ENCODE measurements at regions not wholly inside any gene's neighbourhood (a gene's known extent, or its start where the extent isn't known, plus 50 kb on each side); places are given as distances from the start of the nearest gene placed in this dataset.

DNA sequence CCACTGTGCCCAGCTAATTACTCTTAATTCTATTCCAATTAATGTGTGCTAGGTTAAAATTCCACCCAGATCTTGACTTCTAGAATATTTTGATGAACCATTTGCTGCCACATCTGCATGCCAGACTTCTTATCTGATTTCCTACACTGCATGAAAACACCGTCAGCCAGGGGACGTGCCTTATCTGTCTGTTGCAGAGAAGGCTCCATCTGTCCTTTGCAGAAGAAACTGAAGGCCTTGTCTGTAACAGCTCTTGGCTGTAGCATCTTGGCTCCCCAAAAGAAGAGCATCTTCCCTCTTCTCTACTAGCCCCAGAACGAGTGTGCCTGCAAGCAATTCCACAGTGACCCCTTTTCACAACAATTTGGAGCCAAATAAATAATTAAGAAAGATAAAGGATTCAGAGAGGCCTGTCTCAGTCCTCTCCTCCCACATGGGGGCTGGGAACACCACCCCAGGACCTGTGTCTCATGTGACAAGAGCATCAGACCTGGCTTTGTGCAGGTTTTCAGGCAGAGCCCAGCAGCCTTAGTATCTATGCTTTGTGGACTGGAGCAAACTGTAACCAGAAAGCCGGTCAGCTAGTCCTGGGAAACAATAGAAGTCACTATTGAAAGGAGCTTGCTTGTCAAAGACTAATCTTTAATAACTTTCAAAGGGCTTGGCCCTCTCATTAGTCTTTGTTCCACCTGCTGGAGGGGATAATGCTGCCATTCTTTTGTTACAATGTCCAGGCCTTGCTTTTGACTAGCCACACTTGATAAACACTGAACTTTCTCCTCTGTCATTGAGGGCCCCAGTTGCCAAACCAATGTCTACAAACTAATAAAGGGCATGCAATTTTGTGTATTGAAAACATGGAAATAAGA, 84.0 kb upstream of the NEUROD1 start:
- TF ChIP-seq, protein P1, sequence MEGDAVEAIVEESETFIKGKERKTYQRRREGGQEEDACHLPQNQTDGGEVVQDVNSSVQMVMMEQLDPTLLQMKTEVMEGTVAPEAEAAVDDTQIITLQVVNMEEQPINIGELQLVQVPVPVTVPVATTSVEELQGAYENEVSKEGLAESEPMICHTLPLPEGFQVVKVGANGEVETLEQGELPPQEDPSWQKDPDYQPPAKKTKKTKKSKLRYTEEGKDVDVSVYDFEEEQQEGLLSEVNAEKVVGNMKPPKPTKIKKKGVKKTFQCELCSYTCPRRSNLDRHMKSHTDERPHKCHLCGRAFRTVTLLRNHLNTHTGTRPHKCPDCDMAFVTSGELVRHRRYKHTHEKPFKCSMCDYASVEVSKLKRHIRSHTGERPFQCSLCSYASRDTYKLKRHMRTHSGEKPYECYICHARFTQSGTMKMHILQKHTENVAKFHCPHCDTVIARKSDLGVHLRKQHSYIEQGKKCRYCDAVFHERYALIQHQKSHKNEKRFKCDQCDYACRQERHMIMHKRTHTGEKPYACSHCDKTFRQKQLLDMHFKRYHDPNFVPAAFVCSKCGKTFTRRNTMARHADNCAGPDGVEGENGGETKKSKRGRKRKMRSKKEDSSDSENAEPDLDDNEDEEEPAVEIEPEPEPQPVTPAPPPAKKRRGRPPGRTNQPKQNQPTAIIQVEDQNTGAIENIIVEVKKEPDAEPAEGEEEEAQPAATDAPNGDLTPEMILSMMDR (conservative IDR thresholded peaks at IDR 0.05; ENCODE audit: control insufficient read depth, insufficient read depth, low read depth, low read length), result no peak
- H3K4me3 ChIP-seq (ENCODE audit: control insufficient read depth, low read depth, low read length), result no peak overlapping the region
- no peak for DNase-seq (ENCODE audit: low read depth)

- no peak overlapping the region for H3K4me3 ChIP-seq (ENCODE audit: control insufficient read depth, low read depth, low read length)
- DNase-seq (ENCODE audit: low read depth), result no peak
- TF ChIP-seq, protein P1 (conservative IDR thresholded peaks at IDR 0.05; ENCODE audit: control insufficient read depth, insufficient read depth, low read depth, low read length), result no peak
Observed at GRCh38 chr2:181766129-181766528, 85.8 kb upstream of the NEUROD1 start.

- H3K4me3 ChIP-seq (ENCODE audit: control insufficient read depth, low read depth, low read length), result no peak overlapping the region
- peak; percentile 48 for DNase-seq (ENCODE audit: low read depth)
- TF ChIP-seq, protein P1 (conservative IDR thresholded peaks at IDR 0.05; ENCODE audit: control insufficient read depth, insufficient read depth, low read depth, low read length), result no peak
Observed at GRCh38 chr2:181770150-181770549, 89.8 kb upstream of the NEUROD1 start.

GRCh38 chr2:181771356-181771755, 91.0 kb upstream of the NEUROD1 start:
- no peak for DNase-seq (ENCODE audit: low read depth)
- H3K4me3 ChIP-seq (ENCODE audit: control insufficient read depth, low read depth, low read length), result no peak overlapping the region
- TF ChIP-seq, protein P1 (conservative IDR thresholded peaks at IDR 0.05; ENCODE audit: control insufficient read depth, insufficient read depth, low read depth, low read length), result no peak

GRCh38 chr2:181772334-181772733, 92.0 kb upstream of the NEUROD1 start:
- DNase-seq (ENCODE audit: low read depth), result no peak
- no peak overlapping the region for H3K4me3 ChIP-seq (ENCODE audit: control insufficient read depth, low read depth, low read length)
- TF ChIP-seq, protein P1 (conservative IDR thresholded peaks at IDR 0.05; ENCODE audit: control insufficient read depth, insufficient read depth, low read depth, low read length), result no peak

GRCh38 chr2:181772777-181773176, 92.5 kb upstream of the NEUROD1 start:
- H3K4me3 ChIP-seq (ENCODE audit: control insufficient read depth, low read depth, low read length), result no peak overlapping the region
- no peak for DNase-seq (ENCODE audit: low read depth)
- TF ChIP-seq, protein P1 (conservative IDR thresholded peaks at IDR 0.05; ENCODE audit: control insufficient read depth, insufficient read depth, low read depth, low read length), result no peak
